GM23338 (cell line): ENCODE measurements at regions not wholly inside any gene's neighbourhood (a gene's known extent, or its start where the extent isn't known, plus 50 kb on each side); places are given as distances from the start of the nearest gene placed in this dataset.

ENCODE experiments used
- ATAC-seq: fragments of 200-7000 bp; cut with Tn5 transposase; 3 replicates; pipeline ENCODE4 v1.9.1; 2020
- DNase-seq: peaks from one replicate; pipeline ENCODE4 v3.0.0-alpha.2; 2015; ENCODE audit warnings: low spot score
- H2AFZ ChIP-seq: fragments of 200-600 bp; sonication (generic); 2 replicates; pipeline ENCODE4 v1.8.0; 2016; ENCODE audit warnings: antibody characterized with exemption, mild to moderate bottlenecking, moderate library complexity
- H3F3A ChIP-seq: fragments of 200-600 bp; sonication (generic); replicated peaks from 2 replicates; pipeline ENCODE4 v1.8.0; 2017; ENCODE audit warnings: antibody characterized with exemption, mixed run types, low read depth
- H3K27ac ChIP-seq: fragments of 200-600 bp; sonication (generic); 2 replicates; pipeline ENCODE4 v1.6.1; 2016; ENCODE audit warnings: low read depth
- H3K27me3 ChIP-seq: fragments of 200-600 bp; sonication (generic); 2 replicates; pipeline ENCODE4 v1.8.0; 2016; ENCODE audit warnings: mild to moderate bottlenecking, mixed run types, moderate library complexity; ENCODE audit not compliant: insufficient read depth
- H3K36me3 ChIP-seq: fragments of 200-600 bp; sonication (generic); 2 replicates; pipeline ENCODE4 v1.8.0; 2016; ENCODE audit warnings: mild to moderate bottlenecking; ENCODE audit not compliant: insufficient read depth
- H3K4me1 ChIP-seq: fragments of 200-600 bp; sonication (generic); 2 replicates; pipeline ENCODE4 v1.8.0; 2016; ENCODE audit warnings: mild to moderate bottlenecking, moderate library complexity; ENCODE audit not compliant: insufficient read depth
- H3K4me2 ChIP-seq: fragments of 200-600 bp; sonication (generic); 2 replicates; pipeline ENCODE4 v1.7.1; 2017; ENCODE audit warnings: mixed run types
- H3K4me3 ChIP-seq: fragments of 200-600 bp; sonication (generic); 2 replicates; pipeline ENCODE4 v1.6.1; 2016; ENCODE audit warnings: mixed run types
- H3K79me2 ChIP-seq: fragments of 200-600 bp; sonication (generic); replicated peaks from 2 replicates; pipeline ENCODE4 v1.8.0; 2017; ENCODE audit warnings: mild to moderate bottlenecking; ENCODE audit not compliant: insufficient read depth
- H3K9me2 ChIP-seq: fragments of 200-600 bp; sonication (generic); 2 replicates; pipeline ENCODE4 v1.8.0; 2017; ENCODE audit not compliant: insufficient read depth
- H4K20me1 ChIP-seq: fragments of 200-600 bp; sonication (generic); replicated peaks from 2 replicates; pipeline ENCODE4 v1.8.0; 2017; ENCODE audit warnings: mild to moderate bottlenecking; ENCODE audit not compliant: insufficient read depth
- H3K27ac Mint-ChIP-seq: 2 replicates; pipeline ENCODE4 v1.8.0; 2020; ENCODE audit warnings: inconsistent platforms, mild to moderate bottlenecking, moderate library complexity, mixed read lengths
- H3K27me3 Mint-ChIP-seq: 3 replicates; pipeline ENCODE4 v1.8.0; 2022; ENCODE audit warnings: low read depth, mild to moderate bottlenecking, moderate library complexity, mixed read lengths, inconsistent platforms; ENCODE audit not compliant: insufficient read depth, poor library complexity
- H3K36me3 Mint-ChIP-seq: 3 replicates; pipeline ENCODE4 v1.8.0; 2021; ENCODE audit warnings: low read depth, mild to moderate bottlenecking, inconsistent platforms, moderate library complexity, mixed read lengths
- H3K4me1 Mint-ChIP-seq: 3 replicates; pipeline ENCODE4 v1.8.0; 2020; ENCODE audit warnings: mild to moderate bottlenecking, inconsistent platforms, mixed read lengths
- H3K4me3 Mint-ChIP-seq: 3 replicates; pipeline ENCODE4 v1.8.0; 2021; ENCODE audit warnings: moderate library complexity, mild to moderate bottlenecking, inconsistent platforms, mixed read lengths
- H3K9me3 Mint-ChIP-seq: 3 replicates; pipeline ENCODE4 v1.8.0; 2020; ENCODE audit warnings: moderate library complexity, mild to moderate bottlenecking, inconsistent platforms, mixed read lengths
- CREB1 ChIP-seq: fragments of 250-450 bp; sonication (Bioruptor Pico); IDR thresholded peaks from 2 replicates; pipeline ENCODE4 v1.5.0; 2020; ENCODE audit warnings: low read depth, mild to moderate bottlenecking, moderate library complexity
- CTCF ChIP-seq, 2 experiments: fragments of 200-600 bp in 1 of 2; sonication (generic) in 1 of 2; conservative IDR thresholded peaks; 2 replicates each; pipeline versions ENCODE4 v1.5.1 to v1.6.1; 2016 to 2017; ENCODE audit warnings: antibody characterized with exemption in 2 of 2, low read depth in 2 of 2, mild to moderate bottlenecking in 2 of 2, moderate library complexity in 1 of 2
- ETS1 ChIP-seq: IDR thresholded peaks from 2 replicates; pipeline ENCODE4 v1.6.1; 2016; ENCODE audit warnings: antibody characterized with exemption
- EZH2 ChIP-seq: fragments of 200-600 bp; sonication (generic); IDR thresholded peaks from one replicate; pipeline ENCODE4 v1.8.0; 2017; ENCODE audit warnings: antibody characterized with exemption, mild to moderate bottlenecking, low read depth; ENCODE audit not compliant: unreplicated experiment
- EZH2phosphoT487 ChIP-seq: fragments of 200-600 bp; sonication (generic); IDR thresholded peaks from one replicate; pipeline ENCODE4 v1.8.1; 2018; ENCODE audit warnings: antibody characterized with exemption; ENCODE audit not compliant: unreplicated experiment
- JUNB ChIP-seq: IDR thresholded peaks from one replicate; pipeline ENCODE4 v1.6.1; 2016; ENCODE audit warnings: antibody characterized with exemption; ENCODE audit not compliant: unreplicated experiment
- NANOG ChIP-seq: IDR thresholded peaks from 2 replicates; pipeline ENCODE4 v1.6.1; 2016; ENCODE audit warnings: antibody characterized with exemption, borderline replicate concordance
- POLR2AphosphoS5 ChIP-seq: IDR thresholded peaks from 2 replicates; pipeline ENCODE4 v1.6.1; 2016; ENCODE audit warnings: antibody characterized with exemption, low read depth
- REST ChIP-seq: IDR thresholded peaks from one replicate; pipeline ENCODE4 v1.6.1; 2018; ENCODE audit warnings: antibody characterized with exemption; ENCODE audit not compliant: unreplicated experiment
- STAT1 ChIP-seq: IDR thresholded peaks from one replicate; pipeline ENCODE4 v1.6.1; 2016; ENCODE audit warnings: antibody characterized with exemption; ENCODE audit not compliant: unreplicated experiment
- ZNF114 ChIP-seq: fragments of 250-450 bp; sonication (Bioruptor Pico); IDR thresholded peaks from 2 replicates; pipeline ENCODE4 v1.5.0; 2020; ENCODE audit warnings: mild to moderate bottlenecking, moderate library complexity
- ZNF331 ChIP-seq: fragments of 250-450 bp; sonication (Bioruptor Pico); IDR thresholded peaks from 2 replicates; pipeline ENCODE4 v1.5.0; 2020; ENCODE audit warnings: low read depth, mild to moderate bottlenecking, moderate library complexity
- ZNF462 ChIP-seq: fragments of 250-450 bp; sonication (Bioruptor Pico); IDR thresholded peaks from 2 replicates; pipeline ENCODE4 v1.5.0; 2020; ENCODE audit warnings: mild to moderate bottlenecking, moderate library complexity

GRCh38 chr13:67318398-67318797, 88.3 kb upstream of the PCDH9 start (continued):
- TF ChIP-seq EZH2 (no peak), POLR2AphosphoS5 (no peak), EZH2phosphoT487 (no peak)

GRCh38 chr13:67314405-67314804, 84.3 kb upstream of the PCDH9 start:
- H3K79me2 ChIP-seq, result no peaks in the 10 kb centered on the region
- H3K4me1 Mint-ChIP-seq, result no peaks in the 10 kb centered on the region
- H4K20me1 ChIP-seq, result no peaks in the 10 kb centered on the region
- no peaks in the 10 kb centered on the region; the same call in 2 of the 3 replicates for H3K9me3 Mint-ChIP-seq
- no peak overlapping the region for H2AFZ ChIP-seq
- no peaks in the 10 kb centered on the region for H3F3A ChIP-seq
- ATAC-seq (no peak), DNase-seq (no peak)
- no peaks in the 10 kb centered on the region for H3K27me3 Mint-ChIP-seq
- H3K27ac Mint-ChIP-seq, result no peak overlapping the region
- H3K27me3 ChIP-seq, result no peaks in the 10 kb centered on the region
- H3K36me3 Mint-ChIP-seq, result no peaks in the 10 kb centered on the region
- no peak overlapping the region for H3K4me3 ChIP-seq
- no peaks in the 10 kb centered on the region for H3K36me3 ChIP-seq
- no peaks in the 10 kb centered on the region for H3K9me2 ChIP-seq
- no peaks in the 10 kb centered on the region for H3K4me1 ChIP-seq
- no peak overlapping the region for H3K27ac ChIP-seq
- no peak overlapping the region for H3K4me3 Mint-ChIP-seq
- no peak overlapping the region for H3K4me2 ChIP-seq
- no peak for TF ChIP-seq EZH2
- no peak for TF ChIP-seq ETS1
- no peak for TF ChIP-seq EZH2phosphoT487
- no peak for TF ChIP-seq JUNB
- no peak for TF ChIP-seq ZNF462 (CRISPR knock-in tag)
- TF ChIP-seq ZNF114 (CRISPR knock-in tag), result no peak
- TF ChIP-seq STAT1, result no peak
- no peak for TF ChIP-seq CREB1 (CRISPR knock-in tag)
- no peak for TF ChIP-seq CTCF (conservative IDR thresholded peaks at IDR 0.05; ENCODE audit: low read depth in 2 of 2)
- TF ChIP-seq POLR2AphosphoS5, result no peak
- TF ChIP-seq NANOG, result no peak
- TF ChIP-seq ZNF331 (CRISPR knock-in tag), result no peak
- TF ChIP-seq REST, result no peak
